ENCODE measurements at regions not wholly inside any gene's neighbourhood (a gene's known extent, or its start where the extent isn't known, plus 50 kb on each side); places are given as distances from the start of the nearest gene placed in this dataset.

GRCh38 chr1:147473733-147474049, 67.6 kb upstream of the BCL9 start:
- TF ChIP-seq CTCF (IDR thresholded peaks at IDR 0.05) (no peak), POLR2A (IDR thresholded peaks at IDR 0.05) (no peak)

Measured in uterus (tissue), 2 donors.